Mammary epithelial cell (primary cell): ENCODE measurements at regions not wholly inside any gene's neighbourhood (a gene's known extent, or its start where the extent isn't known, plus 50 kb on each side); places are given as distances from the start of the nearest gene placed in this dataset.

Source experiments
- EZH2 ChIP-seq: IDR thresholded peaks from 2 replicates; pipeline ENCODE4 v1.6.1; 2012; ENCODE audit warnings: low read length, inconsistent platforms, borderline replicate concordance
- TF ChIP-seq, protein P1 (sequence below), 2 donors: IDR thresholded peaks in 1 of 2; conservative IDR thresholded peaks in 1 of 2; 2 replicates each; pipeline ENCODE4 v1.5.1; 2011 to 2012; ENCODE audit warnings: inconsistent platforms in 2 of 2, low read length in 2 of 2, mild to moderate bottlenecking in 2 of 2, control low read depth in 1 of 2, low read depth in 1 of 2; ENCODE audit not compliant: insufficient read depth in 1 of 2; ENCODE audit errors: extremely low read depth in 1 of 2

DNA sequence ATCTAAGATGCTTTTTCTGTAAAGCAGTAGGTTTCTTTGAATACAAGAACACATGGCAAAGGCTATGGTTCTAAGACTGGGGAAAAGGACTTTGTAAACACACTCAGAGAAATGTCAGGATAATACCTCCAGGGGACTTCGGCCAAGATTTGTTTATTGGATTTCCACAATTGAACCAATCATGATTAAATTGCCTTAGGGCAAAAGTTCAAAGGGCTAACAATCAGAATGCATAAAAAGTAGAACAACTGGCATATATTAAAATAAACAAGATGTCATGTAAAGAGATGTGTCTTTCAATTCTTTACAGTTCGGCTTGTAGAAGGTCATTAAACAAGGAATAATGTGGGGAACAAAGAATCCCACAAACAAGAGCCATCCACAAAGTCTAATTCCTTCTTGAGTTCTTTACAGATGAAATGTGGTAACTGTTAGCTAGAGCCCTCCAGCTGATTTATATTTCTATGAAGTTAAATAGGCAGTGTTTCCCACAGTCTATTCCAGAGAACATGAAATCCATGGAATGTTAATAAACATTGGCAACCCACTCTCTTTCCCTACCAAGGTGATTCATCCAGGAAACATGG is 565.5 kb downstream of the ZNF608 start:
- TF ChIP-seq, protein P1, sequence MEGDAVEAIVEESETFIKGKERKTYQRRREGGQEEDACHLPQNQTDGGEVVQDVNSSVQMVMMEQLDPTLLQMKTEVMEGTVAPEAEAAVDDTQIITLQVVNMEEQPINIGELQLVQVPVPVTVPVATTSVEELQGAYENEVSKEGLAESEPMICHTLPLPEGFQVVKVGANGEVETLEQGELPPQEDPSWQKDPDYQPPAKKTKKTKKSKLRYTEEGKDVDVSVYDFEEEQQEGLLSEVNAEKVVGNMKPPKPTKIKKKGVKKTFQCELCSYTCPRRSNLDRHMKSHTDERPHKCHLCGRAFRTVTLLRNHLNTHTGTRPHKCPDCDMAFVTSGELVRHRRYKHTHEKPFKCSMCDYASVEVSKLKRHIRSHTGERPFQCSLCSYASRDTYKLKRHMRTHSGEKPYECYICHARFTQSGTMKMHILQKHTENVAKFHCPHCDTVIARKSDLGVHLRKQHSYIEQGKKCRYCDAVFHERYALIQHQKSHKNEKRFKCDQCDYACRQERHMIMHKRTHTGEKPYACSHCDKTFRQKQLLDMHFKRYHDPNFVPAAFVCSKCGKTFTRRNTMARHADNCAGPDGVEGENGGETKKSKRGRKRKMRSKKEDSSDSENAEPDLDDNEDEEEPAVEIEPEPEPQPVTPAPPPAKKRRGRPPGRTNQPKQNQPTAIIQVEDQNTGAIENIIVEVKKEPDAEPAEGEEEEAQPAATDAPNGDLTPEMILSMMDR (conservative IDR thresholded peaks at IDR 0.05 in 1 of 2, IDR thresholded peaks at IDR 0.05 in 1 of 2; ENCODE audit: extremely low read depth in 1 of 2, insufficient read depth in 1 of 2, low read depth in 1 of 2, low read length in 2 of 2), result no peak
- no peak for TF ChIP-seq EZH2
